ENCODE measurements at regions not wholly inside any gene's neighbourhood (a gene's known extent, or its start where the extent isn't known, plus 50 kb on each side); places are given as distances from the start of the nearest gene placed in this dataset.

GRCh38 chr7:106606120-106606519 lies 54.8 kb downstream of the CCDC71L start:
- no peak for DNase-seq

DNA sequence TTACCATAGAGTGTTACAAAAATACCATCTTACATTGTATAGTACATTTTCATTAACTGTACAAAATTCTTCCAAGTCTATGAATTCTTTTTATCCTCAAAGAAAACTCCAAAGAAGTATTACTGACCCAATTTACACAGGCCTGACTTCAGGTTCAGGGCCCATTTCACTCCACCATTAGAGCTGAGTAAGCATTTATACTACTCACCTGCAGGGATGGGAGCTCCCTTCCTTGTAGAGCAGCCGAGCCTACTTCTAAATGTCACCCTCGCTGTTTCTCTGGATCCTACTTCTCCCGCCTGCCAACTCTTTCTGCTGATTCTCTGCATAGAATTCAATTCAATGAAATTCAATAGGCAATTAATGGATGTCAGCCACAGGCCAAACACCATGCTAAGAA lies 56.0 kb downstream of the CCDC71L start:
- no peak for DNase-seq

GRCh38 chr7:106604303-106604924 lies 56.5 kb downstream of the CCDC71L start:
- DNase-seq, result no peak

- no peak for DNase-seq
These were observed 57.6 kb downstream of the CCDC71L start for GRCh38 chr7:106603346-106603745.

GRCh38 chr7:106602062-106602461 lies 58.9 kb downstream of the CCDC71L start:
- DNase-seq, result no peak

DNA sequence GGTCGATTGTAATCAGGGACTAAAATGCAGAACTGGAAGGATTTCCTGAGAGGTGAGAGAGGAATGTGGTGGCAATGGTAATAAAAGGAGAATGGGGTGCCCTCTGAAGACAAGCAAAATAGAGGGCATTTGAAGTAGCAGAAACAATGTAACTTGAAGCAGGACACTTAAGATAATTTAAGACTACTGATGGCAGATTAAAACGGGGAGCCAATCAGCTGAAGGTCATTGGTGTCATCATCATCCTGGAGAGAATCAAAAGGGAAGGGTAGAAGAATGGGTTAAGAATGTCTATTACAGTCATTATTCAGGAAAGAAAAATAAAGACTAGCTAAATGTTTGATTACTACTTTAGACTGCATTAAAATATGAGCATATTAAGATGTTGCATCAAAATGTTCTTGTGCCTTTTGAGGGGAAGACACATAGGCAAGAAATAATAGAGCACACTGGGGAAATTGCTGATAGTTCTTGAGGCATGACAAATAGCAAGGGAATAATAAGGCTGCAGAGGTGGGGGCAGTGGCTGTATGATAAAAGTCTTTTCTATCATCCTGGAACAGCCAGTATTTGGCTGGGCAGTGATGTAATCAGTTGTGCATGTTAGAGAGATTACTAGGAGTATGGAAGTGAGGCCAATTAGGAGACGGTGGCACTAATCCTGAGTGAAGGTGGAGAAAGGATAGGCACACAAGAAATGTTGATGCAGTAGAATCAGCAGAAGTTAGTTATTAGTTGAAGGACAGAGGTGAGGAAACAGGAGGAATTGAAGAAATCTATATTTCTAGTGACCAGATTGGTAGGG lies 60.2 kb downstream of the CCDC71L start:
- no peak for DNase-seq

- DNase-seq, result no peak
These were observed 61.6 kb downstream of the CCDC71L start for GRCh38 chr7:106599343-106599698.

DNA sequence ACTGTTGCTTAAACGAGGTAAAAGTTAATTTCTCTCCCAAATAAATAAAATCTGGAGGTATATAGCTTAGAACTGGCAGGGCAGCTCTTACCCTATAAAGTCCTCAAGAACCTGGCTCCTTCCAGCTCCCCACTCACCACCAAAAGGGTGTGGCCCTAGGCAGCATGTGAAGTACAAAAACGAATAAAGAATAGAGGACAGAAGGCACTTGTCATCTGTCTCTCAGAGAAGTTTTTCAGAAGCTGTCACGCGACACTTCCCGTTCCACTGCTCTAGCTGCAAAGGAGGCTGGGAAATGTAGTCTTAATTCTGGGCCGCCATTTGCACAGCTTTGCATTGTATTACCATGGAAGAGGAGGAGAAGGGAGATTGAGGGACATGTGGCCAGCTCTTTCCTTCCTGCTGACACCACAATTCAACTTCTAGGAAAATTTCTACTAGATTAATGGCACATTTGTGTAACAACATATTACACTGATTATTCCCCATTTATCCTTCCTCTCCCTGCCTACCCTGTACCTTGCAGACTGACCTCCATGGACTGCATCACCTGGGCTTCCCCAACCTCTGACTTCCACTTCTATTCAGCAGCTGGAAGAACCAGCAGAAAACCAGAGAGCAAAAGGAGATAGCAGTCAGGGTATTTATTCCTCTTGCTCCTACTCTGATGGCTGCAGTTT lies 62.2 kb downstream of the CCDC71L start:
- no peak for DNase-seq

GRCh38 chr7:106597751-106598546 lies 63.0 kb downstream of the CCDC71L start:
- no peak for DNase-seq

- DNase-seq, result no peak
These were observed 63.9 kb downstream of the CCDC71L start for GRCh38 chr7:106597014-106597413.

DNA sequence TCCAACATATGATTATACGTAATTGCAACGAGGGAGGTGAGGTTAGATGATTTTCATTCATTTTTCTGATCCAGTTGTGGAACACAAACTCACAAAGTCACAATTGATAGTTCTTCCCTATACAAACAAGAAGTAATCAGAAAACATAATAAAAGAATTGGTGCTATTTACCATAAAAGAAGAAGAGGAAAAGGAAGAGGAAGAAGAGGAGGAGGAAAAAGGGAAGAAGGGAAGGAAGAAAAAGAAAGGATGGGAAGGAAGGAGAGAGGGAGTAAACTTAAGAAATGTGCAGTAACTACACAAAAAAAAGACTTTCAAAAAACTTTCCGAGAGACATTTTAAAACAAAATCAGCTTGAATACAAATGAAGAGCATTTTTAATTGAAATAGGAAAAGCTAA lies 65.0 kb downstream of the CCDC71L start:
- no peak for DNase-seq

GRCh38 chr7:106593028-106593417 lies 67.9 kb downstream of the CCDC71L start:
- DNase-seq, result no peak

DNA sequence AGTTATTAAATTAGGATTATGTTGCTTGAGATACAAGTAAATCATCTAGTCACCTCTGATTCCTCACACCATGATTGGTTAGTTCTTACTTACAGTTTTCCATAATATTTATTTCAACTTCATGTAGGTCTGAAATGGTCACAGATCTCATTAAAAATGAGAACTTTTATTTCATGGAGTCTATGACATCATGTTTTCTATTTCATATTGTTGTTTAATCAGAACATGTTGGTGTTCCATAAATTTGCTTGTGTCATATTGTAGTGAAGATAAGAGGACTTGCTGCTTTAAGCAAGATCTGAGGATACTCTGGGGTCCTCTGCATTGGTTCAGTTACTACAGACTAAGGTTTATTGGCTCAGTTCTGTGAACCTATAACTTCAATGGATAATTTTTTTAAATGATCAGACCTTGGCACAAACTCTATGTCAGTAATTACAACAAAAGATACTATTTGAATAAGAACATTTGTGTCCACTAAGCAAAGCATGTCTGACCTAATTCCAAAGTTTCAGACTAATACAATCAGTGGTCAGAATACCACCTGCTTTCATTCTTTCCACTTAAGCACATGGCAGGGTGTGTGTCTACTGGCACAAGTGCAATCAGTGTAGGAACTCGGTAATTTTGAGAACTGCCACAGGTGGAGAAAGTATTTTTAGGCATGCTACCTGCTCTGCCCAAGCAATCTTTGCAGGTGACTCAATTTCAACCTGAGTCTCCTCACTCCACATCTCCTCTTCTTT lies 68.5 kb downstream of the CCDC71L start:
- DNase-seq, result no peak

DNA sequence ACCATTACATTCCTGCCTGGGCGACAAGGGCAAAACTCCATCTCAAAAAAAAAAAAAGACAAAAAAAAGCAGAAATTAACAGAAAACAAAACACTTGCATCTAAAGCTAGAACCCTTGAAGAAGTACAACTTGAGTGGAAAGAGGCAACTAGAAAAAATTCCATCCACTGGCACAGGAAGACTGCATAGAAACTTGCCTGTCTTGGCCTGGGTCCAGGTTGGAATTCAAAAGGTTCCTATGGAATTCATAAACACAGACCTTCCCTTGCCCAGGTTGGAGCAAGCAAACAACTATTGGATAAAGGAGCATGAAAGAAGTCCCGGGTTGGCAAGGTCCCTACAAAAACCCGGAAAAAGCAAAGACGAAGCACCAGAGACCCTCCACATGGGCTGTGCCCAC lies 69.8 kb downstream of the CCDC71L start:
- no peak for DNase-seq

- DNase-seq, result no peak
These were observed 70.6 kb downstream of the CCDC71L start for GRCh38 chr7:106590209-106590816.

GRCh38 chr7:106589198-106589879 lies 71.6 kb downstream of the CCDC71L start:
- DNase-seq, result no peak

DNA sequence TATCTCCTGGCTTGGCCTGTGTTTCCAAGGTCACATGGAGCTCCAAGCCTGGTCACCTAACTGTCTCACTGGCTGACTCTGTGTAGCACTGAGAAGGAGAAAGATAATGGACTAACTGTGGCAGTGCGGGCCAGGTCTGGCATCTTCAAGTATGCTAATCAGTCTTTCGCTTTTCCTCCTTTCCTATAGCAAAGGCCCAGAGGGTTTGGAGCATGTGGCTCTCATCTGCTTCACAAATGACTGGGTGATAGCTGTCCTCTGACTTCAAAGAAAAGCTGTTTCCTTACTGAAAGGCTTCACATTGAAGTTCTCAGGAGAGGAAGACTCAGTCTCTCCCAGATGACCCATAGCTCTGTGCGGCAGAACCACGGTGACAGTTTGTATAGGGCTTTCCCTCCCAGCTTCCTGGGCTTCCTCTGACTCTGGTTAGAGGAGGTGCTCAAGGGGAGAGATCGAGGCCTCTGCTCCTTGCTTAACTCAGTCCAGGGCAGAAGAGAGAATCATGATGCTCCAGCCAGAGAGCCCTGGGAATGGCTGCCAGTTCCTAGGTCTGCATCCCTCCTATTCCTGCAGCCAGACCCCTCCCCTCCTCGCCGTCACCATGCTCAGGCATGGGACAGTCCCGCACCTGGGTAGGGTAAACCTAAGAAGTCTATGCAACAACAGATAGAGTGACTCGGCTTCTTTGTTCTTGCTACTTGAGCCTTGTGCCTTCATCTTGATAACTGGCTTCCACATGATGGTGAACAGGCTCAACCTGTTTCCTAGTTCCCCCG lies 72.3 kb downstream of the CCDC71L start:
- no peak for DNase-seq

GRCh38 chr7:106584914-106585759 lies 75.8 kb downstream of the CCDC71L start:
- DNase-seq, result no peak

Measured in GDM1 (cell line).